GM18868 (cell line): ENCODE measurements at regions not wholly inside any gene's neighbourhood (a gene's known extent, or its start where the extent isn't known, plus 50 kb on each side); places are given as distances from the start of the nearest gene placed in this dataset.

Source experiments
- ATAC-seq: cut with Tn5 transposase; IDR thresholded peaks from one replicate; pipeline ENCODE4 v1.9.1; 2021; ENCODE audit warnings: mild to moderate bottlenecking, moderate library complexity; ENCODE audit not compliant: unreplicated experiment

GRCh38 chr2:158904627-158905177, 63.7 kb upstream of the TANC1 start:
- no peak for ATAC-seq

- no peak for ATAC-seq
Observed at GRCh38 chr2:158905341-158905740, 63.1 kb upstream of the TANC1 start.

GRCh38 chr2:158905784-158906183, 62.7 kb upstream of the TANC1 start:
- no peak for ATAC-seq

GRCh38 chr2:158907926-158908456, 60.4 kb upstream of the TANC1 start:
- no peak for ATAC-seq

- ATAC-seq, result no peak
Observed at GRCh38 chr2:158912112-158912511, 56.3 kb upstream of the TANC1 start.

GRCh38 chr2:158912765-158913164, 55.7 kb upstream of the TANC1 start:
- ATAC-seq, result no peak

- no peak for ATAC-seq
Observed at GRCh38 chr2:158914066-158914465, 54.4 kb upstream of the TANC1 start.

- no peak for ATAC-seq
Observed at GRCh38 chr2:158914731-158915130, 53.7 kb upstream of the TANC1 start.

- no peak for ATAC-seq
Observed at GRCh38 chr2:158917121-158917520, 51.3 kb upstream of the TANC1 start.

GRCh38 chr2:158918452-158918851, 50.0 kb upstream of the TANC1 start:
- ATAC-seq, result no peak
